Left colon (tissue), 2 donors: ENCODE measurements at regions not wholly inside any gene's neighbourhood (a gene's known extent, or its start where the extent isn't known, plus 50 kb on each side); places are given as distances from the start of the nearest gene placed in this dataset.
A peak's percentile ranks its signal among the peaks of the same experiment; 100 is the strongest.

Experiments used
- ATAC-seq: fragments of 200-7000 bp; cut with Tn5 transposase; one replicate; pipeline ENCODE4 v1.9.1; 2020; ENCODE audit warnings: mild to moderate bottlenecking, moderate library complexity
- DNase-seq, 2 donors: peaks; one replicate each; pipeline ENCODE4 v3.0.0-alpha.2; 2020
- intact Hi-C, 2 donors: fragments of 100-400 bp; cut with DNase I in 1 of 2; cut with micrococcal nuclease in 1 of 2; formaldehyde crosslinking; loops; one replicate each; pipeline versions ENCODE4 v1.11.2 to v1.14.0; 2022; cut with DNase I, micrococcal nuclease
- donor health status: DM: no; HTN: no; CAD: no.
- donor health status: DM: yes; HTN: yes; CAD: no.

DNA sequence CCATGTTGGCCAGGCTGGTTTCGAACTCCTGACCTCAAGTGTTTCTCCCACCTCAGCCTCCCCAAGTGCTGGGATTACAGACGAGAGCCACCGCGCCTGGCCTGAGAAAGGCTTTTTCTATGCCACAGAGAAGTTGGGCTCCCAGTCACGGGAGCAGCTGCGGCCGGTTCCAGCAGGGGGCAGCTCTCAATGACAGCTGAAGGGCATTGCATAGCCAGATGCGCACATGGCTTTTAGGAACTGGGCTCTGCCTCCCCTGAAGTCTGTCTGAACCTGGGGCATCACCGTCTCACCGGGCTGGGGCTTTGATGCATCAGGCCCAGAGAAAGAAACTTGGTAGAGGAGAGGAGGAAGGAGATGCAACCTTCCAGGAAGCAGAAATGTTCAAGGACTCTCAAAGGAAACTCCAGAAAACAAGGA is 84.2 kb upstream of the LAPTM4A start:
- ATAC-seq (peak; percentile 59), DNase-seq (peak; percentile 56 to 73)
- intact Hi-C loops, result loop anchor here in 1 of 2 donors (10.0 kb wide), 1 partner anchor 89 kb away; the partner anchor contains the start of gene SDC1

DNA sequence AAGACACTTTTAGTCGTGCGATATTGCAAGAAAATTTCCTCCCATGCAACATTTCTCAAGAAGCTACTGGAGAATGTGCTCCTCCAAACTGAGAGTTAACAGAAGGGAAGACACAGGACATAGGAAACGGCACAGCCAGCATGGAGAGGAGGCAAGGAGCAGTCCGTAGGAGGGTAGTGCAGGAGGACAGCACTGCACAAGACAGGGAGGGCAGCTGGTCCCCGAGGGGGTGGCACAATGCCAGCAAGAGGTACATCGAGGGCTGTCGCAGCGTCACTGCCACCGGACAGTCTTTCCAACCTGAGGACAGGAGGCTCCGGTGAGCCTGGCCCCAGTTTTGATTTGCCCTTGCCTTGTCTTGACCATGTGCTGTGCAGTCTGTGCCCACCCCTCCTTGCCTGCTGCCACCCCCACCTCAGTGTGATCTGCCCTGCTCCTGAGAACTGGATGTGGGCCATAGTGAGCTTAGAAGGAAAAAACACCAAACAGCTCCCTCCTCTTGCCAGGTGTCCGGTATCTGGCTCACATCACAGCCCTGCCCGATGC is 81.6 kb upstream of the LAPTM4A start:
- no peak for DNase-seq
- intact Hi-C loops, result loop anchor here in 1 of 2 donors (10.0 kb wide), 1 partner anchor 92 kb away; the partner anchor contains the start of gene SDC1
- no peak for ATAC-seq

DNA sequence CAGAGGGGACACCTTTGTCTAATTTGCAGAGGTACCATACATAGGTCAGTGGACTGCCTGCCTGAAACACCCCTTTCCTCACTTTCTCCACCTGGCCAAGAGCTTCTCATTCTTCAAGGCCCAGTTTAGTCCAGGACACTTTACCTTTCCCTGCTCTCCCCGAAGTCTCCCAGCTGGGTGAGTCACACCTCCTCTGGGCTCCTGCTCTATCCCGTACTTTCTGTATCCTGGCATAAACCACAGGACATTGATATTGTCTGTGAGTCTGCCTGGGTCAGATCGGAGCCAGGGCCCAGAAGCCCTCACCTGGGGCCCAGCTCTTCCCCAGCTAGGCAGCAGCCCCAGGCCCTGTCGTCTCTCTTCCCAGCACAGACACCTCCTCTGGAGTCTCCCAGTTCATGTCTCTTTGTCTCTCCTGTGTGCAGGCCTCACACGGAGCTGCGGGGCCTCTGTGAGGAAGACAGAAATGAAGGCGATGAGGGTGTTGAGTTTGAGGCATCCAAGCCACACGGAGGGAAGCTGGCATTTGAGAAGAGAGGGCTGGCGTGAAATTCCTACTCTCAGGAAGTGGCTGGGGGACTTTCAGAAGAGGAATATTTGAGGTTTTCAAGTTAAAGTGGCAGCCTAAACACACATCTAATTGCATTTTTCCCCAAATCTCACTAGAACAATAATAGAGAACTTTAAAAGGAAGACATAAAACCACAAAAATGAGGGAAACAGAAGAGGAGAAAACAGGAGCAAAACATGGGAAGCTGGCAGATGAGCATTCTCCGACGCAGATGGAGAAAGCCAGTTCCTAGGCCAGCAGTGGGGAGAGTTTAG is 79.6 kb upstream of the LAPTM4A start:
- intact Hi-C loops, result loop anchor here in 1 of 2 donors (10.0 kb wide), 1 partner anchor 94 kb away; the partner anchor contains the start of gene SDC1
- no peak for ATAC-seq
- no peak for DNase-seq

DNA sequence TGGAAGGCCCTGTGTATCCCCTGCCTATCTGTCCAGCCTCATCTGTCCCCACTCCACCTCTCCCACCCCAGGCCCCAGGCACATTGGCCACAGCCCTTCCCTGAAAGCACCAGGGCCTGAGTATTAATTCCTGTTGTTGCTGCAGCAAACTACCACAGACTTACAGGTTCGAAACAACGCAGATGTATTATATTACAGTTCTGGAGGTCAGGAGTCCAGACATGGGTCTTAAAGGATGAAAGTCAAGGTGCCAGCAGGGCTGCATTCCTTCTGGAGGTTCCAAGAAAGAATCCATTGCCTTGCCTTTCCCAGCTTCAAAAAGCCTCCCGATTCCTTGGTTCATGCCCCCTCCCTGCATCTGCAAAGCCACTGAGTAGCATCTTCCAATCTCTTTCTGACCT is 78.7 kb upstream of the LAPTM4A start:
- no peak for DNase-seq
- intact Hi-C loops, result loop anchor here in 1 of 2 donors (10.0 kb wide), 1 partner anchor 95 kb away; the partner anchor contains the start of gene SDC1
- peak; percentile 44 for ATAC-seq

DNA sequence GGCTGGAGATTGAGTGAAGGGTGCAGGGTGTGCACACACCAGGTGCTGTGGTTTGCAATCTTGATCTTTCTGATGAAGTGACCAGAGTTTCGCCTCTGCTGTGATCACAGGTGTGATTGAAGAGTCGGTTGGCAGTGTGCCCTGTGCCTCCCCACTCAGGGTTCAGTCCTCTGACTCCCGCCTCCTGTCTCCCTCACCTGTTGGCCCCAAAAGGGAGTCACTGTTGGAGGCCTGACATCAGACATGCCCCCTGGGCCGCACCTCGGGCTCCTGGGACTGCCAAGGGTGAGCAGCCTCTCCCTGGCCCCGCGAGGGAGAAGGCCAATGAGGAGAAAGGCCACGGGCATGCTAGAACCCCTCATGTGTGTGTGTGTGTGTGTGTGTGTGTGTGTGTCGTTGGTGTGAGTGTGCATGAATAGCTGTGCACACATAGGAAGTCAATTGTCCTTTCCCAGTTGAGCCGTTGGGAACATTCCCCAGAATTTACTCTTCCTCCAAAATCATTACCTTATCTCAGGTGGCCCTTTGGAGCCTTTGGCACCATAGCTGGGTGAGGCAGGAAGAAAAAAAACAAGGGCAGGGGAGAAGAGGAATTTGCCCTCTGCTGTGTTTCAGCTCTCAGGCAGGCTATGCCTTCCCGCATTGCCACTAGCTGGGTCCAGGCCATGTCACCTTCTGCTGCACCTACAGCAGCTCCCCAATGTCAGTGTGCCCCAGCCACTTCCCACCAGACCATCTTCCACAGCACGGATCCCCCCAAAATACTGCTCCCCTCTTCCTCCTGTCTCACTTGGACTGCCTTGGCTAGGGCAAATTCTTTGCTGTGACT is 78.1 kb upstream of the LAPTM4A start:
- intact Hi-C loops, result loop anchor here in 1 of 2 donors (10.0 kb wide), 1 partner anchor 95 kb away; the partner anchor contains the start of gene SDC1
- ATAC-seq, result peak; percentile 80
- peak; percentile 74 to 83 for DNase-seq

DNA sequence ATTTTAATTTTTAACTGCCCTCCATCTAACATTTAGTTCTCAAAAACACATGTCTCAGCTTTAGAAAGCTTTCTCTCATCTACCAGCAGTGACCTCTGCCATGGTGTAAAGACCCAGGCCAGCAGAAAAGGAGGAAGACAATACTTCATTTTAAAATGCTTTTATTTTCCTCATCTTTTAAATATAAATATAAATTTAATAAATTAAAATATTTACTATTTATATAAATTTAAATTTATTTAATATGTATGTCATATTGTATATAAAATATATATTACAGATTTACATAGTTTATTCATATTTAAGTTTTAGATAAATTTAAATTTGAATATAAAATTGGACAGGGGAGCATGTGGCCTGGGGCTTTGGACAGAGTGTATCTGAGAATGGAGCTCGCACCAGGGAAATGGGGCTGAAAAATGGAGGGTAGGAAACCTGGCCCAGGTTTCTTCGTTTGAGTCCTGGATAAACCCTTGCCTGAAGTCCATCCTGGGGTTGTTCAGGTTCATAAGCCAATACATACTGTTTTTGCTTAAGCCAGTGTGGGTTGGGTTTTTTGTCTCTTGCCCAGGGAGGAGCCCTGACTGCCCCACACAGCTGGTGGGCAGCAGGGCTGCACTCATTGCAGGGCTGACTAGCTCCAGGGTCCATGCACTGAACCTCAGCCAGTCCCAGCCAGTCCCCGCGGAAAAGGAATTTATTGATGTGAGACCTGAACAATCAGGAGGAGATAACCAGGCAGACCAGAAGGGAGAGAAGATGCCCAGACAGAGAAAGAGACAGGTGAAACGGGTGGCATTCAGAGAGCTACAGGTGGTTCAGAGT is 77.3 kb upstream of the LAPTM4A start:
- no peak for ATAC-seq

DNA sequence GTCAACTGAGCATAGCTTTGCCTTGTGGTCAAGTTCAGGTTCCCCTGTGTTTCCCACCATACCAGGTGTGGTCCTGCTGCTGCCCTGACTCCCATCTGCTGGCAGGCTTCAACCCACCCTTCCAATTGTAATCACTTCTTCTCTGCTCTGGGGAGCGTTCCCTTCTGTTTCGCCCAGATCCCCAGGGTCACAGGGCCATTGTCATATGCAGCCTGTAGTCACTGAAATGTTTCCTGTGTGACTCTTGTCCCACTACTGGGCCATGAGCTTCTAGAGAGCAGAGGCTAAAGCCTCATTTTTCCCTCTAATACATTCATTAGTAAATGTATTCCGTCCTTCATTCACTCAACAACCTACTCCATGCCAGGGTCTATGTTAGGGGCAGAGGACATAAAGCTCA is 75.0 kb upstream of the LAPTM4A start:
- intact Hi-C loops, result no loop called here
- ATAC-seq, result no peak
- DNase-seq, result no peak

More for the DNA sequence above, 77.3 kb upstream of the LAPTM4A start:
- intact Hi-C loops, result no loop called here
- DNase-seq, result no peak

DNA sequence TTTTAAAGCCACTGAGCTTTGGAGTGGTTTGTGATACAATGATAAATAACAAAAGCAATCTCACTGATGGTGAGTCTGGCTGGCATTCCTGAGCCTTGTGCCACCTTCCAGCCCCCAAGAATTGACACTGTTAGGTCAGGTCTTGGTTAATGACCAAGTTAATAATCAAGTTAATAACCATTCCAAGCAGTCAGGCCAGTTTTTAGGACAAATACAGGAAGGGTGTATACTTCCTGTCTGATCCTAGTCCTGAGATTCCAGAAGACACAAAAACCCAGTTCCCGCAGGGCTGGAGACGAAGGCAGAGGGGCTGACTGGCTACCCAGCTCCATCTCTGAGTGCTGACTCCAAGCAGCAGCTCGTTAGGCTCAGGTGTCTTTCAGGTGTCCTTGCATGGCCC is 74.6 kb upstream of the LAPTM4A start:
- ATAC-seq, result no peak
- intact Hi-C loops, result no loop called here
- no peak for DNase-seq

DNA sequence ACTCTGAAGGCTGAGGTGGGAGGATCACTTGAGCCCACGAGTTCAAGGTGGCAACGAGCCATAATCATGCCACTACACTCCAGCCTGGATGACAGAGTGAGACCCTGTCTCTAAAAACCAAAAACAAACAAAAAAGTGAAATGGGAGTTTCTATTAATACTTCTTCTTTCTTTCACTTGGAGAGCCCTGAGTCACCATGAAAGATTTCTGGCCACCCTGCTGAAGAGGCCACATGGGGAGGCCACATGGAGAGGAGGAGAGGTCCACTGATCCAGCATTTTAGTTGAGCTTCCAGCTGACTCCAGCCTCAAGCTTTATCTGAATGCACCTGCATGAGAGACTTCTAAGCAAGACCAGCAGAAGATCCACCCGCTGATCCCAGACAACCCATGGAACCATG is 74.2 kb upstream of the LAPTM4A start:
- intact Hi-C loops, result no loop called here
- ATAC-seq, result no peak
- no peak for DNase-seq

DNA sequence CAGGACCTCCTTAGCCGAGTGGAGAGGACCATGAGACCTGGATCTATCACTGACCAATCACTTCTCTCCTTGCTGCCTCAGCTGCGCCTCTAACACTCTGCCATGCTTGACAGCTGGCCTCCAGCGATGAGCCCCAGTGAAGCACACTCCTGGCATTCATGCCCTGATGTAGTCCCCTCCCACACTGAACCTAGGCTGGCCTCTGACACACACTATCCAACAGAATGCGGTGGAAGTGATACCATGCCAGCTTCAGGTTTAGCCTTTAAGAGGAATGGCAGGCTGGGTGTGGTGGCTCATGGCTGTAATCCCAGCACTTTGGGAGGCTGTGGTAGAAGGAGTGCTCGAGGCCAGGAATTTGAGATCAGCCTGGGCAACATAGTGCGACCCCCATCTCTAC is 73.7 kb upstream of the LAPTM4A start:
- intact Hi-C loops, result no loop called here
- DNase-seq (no peak), ATAC-seq (no peak)

DNA sequence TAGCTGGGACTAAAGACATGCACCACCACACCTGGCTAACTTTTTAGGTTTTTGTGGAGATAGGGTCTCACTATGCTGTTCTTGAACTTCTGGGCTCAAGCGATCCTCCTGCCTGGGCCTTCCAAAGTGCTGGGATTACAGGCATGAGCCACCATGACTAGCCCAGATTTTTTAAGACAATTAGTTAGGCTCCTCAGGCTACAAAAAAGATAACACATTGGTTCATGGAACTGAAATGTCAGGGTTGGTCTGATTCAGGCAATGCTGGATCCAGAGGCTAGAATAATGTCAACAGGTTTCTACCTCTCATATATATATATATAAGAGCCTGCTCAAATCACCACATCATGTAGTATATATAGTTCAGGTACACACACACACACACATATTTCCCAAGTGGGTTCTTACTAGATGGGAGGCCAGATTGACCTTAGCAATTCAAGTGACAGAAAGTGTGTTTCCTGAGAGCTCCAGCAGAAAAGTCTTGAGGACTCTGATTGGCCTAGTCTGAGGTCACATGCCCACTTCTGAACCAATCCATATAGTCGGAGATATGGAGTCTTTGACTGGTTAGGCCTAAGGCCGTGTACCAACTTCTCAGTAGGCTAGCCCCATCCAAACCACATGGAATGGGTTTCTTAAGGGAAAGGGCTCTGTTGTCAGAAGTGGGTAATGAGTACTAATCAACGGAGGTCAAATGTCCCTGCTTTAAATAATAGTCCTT is 72.6 kb upstream of the LAPTM4A start:
- DNase-seq, result no peak
- no peak for ATAC-seq
- intact Hi-C loops, result no loop called here

DNA sequence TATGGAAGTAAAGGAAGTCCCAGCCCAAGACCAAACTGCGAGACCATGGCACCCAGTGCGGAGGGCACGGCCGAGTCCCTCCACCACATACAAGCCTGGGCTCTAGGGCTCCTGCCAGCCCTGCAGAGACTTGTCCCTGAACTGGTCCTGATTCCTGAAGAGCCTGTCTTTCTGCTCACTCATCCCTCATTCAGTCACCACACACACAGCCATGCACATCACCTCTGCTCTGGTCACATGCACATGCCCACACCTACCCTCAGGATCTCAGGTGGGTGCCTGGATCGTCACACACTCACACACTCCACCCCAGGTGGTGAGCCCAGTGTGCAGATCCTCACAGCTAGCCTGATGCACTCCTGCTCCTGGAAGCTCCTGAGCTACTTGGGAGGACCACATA is 71.4 kb upstream of the LAPTM4A start:
- DNase-seq (no peak), ATAC-seq (no peak)
- intact Hi-C loops, result no loop called here

DNA sequence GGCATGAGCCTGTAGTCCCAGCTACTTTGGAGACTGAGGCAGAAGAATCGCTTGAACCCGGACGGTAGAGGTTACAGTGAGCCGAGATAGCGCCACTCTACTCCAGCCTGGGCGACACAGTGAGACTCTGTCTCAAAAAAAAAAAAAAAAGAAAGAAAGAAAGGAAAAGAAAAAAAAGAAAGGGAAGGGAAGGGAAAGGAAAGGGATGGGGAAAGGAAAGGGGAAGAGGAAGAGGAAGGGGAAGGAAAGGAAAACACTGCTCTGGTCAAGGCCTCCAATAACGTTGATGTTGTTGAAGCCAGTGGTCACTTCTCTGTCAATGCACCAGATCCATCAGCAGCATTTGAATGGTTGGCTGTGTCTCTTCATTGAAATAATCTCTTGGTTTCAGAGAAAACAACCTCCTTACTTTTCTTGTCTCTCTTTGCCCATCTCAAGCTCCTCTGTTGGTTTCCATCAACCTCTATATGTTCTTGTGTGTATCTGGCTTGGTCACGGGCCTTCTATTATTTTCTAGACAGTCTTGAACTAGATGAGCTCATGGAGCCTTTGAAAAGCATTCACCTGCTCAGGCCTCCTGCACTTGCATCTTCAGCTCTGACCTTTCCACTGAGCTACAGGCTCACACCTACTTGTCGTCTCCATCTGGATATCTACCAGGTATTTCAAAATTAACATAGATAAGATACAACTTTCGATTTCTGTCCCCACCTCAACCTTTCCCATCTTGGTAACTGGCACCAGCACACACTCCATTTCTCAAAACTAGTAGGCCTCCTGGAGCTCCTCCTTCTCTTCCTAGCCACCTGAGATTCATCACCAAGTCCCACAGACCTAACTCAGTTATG is 69.4 kb upstream of the LAPTM4A start:
- ATAC-seq (no peak), DNase-seq (no peak)
- intact Hi-C loops, result no loop called here

DNA sequence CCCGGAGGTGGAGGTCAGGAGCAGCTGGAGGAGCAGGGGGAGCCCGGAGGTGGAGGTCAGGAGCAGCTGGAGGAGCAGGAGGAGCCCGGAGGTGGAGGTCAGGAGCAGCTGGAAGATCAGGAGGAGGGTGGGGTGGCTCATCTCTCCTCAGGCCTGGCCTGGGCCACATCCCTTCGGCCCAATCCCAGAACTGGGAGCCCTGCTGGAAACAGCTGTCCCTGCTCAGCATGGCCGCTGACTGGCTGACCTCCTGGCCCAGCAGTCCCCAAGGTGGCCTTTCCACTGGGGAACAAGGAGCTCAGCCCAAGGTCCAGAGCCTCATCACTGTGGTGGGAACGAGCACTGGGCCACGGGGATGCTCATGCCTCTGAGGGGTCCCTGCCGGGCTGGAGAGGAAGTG is 66.6 kb upstream of the LAPTM4A start:
- ATAC-seq, result no peak
- no peak for DNase-seq
- intact Hi-C loops, result no loop called here

DNA sequence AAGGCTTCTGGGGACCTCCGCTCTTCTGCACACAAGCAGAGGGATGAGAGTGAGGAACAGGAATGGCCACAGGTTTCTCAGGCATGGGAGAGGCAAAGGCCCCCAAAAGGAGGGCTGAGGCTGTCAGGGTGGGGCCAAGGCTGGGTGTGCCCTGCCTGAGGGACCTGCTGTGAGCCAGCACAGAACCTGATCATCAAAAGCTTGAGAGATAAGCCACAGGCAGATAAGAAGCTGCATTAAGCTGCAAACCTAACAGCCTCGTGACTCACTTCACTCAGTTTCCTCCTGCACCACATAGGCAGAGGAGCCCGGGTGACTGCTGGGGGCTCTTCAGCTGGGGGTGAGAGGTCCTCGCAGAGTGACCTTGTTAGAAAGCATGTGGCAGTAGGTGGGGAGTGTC is 64.5 kb upstream of the LAPTM4A start:
- intact Hi-C loops, result no loop called here
- DNase-seq (peak; percentile 40 to 48), ATAC-seq (peak; percentile 78)

DNA sequence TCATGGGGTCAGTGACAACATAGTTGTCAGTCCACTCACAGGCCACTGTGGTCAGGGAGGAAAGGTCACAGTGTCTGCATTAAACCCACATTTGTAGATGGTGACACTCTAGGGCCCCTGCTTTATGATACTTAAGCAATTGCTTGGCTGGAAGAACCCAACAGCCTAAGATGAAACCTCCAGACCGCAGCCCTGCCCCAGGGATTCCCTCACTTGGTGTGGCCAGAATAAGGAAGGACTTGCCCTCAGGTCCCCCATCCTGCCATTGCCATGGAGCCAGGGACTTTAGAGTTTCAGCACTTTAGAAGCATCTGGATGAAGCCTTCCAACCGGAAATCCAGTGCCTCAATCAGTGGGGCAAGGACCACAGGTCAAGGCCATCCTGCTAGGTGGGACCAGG is 63.9 kb upstream of the LAPTM4A start:
- DNase-seq (no peak), ATAC-seq (no peak)
- intact Hi-C loops, result no loop called here
